ENCODE measurements at regions not wholly inside any gene's neighbourhood (a gene's known extent, or its start where the extent isn't known, plus 50 kb on each side); places are given as distances from the start of the nearest gene placed in this dataset.

DNA sequence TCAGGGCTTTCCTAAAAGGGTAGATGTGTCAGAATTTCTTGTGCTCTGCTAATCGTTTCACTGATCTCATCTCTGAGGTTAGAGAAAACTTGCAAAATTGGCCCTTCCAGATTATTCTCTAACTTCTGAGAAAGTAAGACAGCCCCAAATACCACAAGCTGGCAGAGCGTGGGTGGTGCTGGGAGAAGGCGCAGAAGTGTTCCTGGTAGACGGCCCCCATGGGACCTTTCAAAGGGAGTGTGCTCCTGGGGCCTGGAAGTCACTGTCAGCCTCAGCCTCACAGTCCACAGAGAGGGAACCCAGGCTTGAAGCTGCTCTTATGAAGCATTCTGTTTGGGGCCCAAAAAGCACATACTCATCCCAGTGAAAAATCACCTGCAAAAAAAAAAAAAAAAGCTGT lies 86.5 kb upstream of the PFN2 start:
- DNase-seq: no peak

GRCh38 chr3:150055332-150055731 lies 84.6 kb upstream of the PFN2 start:
- no peak for DNase-seq

GRCh38 chr3:150054635-150055034 lies 83.9 kb upstream of the PFN2 start:
- no peak for DNase-seq

- DNase-seq: no peak
Measured at GRCh38 chr3:150050510-150050909, 79.8 kb upstream of the PFN2 start.

DNA sequence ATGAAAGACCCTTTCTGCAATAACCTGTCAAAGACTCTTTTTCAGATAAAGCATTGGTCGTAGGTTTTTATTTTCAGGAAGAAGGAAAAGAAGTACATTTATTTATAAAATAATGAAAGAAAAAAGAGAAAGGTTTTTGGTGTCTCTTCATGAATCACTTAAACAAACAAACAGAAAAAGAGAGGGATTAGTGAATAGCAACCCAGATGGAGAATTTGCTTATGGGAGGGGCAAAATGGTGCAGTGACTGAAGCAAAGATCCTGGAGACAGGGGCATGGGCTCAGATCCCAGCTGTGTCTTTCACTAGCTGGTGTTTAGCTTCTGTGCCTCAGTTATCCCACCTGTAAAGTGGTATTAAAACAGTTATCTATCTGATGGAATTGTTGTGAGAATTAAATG lies 78.6 kb upstream of the PFN2 start:
- no peak for DNase-seq

- DNase-seq: no peak
Measured at GRCh38 chr3:150041877-150042276, 71.2 kb upstream of the PFN2 start.

DNA sequence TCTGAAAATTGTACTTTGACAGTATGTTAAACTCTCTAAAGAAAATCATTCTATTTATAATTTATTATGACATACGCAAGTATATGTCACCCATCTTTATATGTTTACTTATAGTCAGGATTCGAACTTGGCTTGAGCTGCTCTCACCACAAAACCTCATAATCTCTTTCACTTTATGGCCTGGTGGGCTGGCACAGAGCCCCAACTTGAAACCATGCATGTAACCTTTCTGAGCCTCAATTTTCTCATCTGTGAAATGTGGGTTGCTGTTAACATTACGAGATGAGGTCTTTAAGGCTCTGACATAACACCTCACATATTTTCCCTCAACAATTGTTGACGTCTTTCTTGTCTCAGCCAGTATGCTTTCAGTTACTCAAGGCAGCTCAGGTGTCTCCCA lies 69.4 kb upstream of the PFN2 start:
- no peak for DNase-seq

DNA sequence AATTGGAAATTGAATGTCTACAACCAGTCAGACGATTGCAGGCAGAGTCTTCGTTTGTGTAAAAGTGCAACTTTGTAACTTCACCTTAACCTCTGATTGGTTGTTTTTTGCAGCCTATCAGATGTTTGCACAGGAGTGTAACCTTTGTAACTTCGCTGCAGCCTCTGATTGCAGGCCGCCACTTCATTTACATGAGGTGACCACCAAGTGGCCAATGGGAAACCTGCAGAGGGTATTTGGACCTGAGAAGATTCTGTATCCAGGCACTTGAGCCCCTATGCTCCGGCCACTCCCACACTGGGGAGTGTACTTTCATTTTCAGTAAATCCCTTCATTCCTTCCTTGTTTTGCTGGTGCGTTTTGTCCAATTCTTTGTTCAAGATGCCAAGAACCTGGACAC lies 68.1 kb upstream of the PFN2 start:
- DNase-seq: no peak

DNA sequence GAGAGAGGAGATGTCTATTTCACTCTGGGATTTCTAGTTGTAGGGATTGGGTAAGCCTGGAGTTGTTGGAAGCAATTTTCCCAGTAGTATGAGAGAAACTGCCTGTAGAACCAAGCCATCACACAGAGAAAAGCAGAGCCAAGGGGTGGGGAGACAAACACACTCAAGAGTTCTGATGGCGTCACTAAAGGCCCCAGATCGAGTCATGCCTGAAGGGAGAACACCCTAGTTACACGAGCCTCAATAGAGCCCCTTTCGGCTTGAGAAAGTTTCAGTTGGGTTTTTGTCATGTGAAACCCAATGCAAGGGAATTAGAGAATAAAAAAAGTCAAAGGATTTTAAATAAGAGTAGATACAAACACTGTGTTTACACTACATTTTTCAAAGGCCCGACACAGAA lies 66.1 kb upstream of the PFN2 start:
- no peak for DNase-seq

DNA sequence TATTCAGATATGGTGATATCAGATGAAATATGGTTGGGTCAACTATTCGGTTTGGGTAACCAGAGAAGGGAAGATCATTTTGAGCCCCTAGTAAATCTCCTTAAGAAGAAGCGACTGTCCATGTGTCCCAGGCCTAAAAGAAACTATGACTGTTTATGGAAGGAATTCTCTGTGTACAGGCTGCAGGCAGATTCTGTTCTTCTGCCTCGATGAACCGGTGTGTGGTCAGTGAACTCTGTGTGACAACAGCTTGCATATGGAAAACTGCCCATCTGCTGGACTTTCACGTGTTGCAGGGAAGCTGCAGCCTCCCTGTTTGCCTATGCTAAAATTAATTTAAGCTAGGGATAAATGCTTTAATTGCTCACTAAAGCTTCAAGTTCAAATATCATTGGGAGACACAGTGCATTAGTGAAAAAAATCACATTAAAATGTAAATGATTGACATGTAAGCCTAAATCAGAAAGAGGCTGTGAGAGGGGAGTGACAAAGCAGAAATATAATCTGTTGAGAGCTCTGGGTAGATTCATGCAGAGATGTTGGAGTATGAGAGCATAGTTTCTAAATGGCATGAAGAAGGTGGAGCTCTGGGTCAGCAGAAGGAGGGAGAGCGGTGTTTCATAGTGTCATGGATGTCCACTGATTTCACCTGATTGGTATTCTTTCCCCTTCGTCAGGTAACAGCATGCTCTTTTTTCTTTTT lies 65.4 kb upstream of the PFN2 start:
- DNase-seq: no peak

- DNase-seq: no peak
Measured at GRCh38 chr3:150035301-150035779, 64.6 kb upstream of the PFN2 start.

- DNase-seq: no peak
Measured at GRCh38 chr3:150033721-150034120, 63.0 kb upstream of the PFN2 start.

DNA sequence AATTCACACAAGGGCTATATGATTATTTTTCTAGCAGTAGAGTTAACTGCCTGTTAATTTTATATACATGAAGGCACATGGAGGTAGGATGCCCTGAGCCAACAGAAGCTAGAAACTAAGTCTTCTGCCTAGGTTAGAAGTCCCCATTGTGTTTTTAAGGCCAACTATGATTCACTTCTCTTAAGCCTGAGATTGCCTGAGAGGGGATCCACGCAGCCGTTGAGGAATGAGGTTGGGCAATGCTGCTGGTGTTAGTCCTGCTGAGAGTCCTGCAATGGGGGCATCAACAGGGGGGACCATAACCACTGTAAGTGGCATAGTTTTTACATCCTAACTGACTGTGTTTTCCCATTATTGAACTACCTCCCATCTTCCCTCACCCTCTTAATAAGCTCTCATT lies 60.1 kb upstream of the PFN2 start:
- DNase-seq: no peak

- DNase-seq: no peak
Measured at GRCh38 chr3:150023239-150023636, 52.5 kb upstream of the PFN2 start.

DNA sequence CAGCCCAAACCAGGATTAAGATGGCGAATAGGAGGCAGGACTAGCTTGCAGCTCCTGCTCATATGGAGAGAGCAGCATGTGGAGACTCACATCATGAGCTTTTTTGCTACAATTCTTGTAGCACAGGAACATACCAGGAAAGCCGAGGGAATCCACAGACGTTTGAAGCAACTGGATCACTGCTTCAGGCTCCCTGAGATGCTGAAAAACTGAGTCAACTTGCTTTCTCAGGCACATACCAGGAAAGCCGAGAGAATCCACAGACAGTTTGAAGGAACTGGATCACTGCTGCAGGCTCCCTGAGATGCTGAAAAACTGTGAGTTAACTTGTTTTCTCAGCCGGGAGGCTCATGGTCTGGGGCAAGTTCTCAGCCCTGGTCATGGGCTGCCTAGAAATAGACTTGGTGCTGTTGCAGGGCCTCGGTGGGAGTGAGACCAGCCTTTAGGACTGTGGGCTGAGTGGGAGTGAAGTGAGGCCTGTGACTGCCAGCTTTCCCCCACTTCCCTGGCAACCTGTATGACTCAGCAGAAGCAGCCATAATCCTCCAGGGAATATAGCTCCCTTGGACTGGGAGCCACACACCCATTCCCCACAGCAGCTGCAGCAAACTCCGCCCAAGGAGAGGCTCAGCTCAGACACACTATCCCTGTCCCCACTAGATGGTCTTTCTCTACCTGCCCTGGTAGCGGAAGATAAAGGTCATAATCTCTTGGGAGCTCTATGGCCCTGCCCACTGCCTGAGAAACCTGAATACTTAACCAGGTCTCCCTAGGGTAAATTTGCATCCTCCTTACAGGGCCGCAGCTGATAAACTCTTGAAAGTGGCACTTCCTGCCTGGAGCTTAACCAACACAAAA lies 51.9 kb upstream of the PFN2 start:
- DNase-seq: no peak

DNA sequence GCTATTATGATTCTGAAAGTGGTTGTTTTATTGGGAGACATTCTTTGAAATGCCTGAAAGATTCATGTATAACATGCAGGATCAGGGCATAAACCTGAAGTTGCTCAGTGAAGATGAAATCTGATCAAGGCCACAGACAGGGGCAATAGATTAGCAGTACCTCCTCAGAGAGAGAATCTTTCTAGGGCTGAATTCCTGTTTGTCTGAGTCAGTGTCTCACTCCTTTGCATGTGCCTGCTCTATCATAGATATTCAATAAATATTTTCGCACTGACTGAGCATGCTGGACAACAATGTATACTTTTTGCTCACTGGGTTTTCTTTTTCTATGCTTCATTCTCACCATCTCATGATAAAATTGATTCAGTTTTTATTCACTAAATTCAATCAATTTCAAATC lies 49.8 kb upstream of the PFN2 start:
- DNase-seq: no peak

Measured in CD4-positive, alpha-beta T cell treated with Interferon alpha-2 for 1 hour (primary cell).